Neural cell (in vitro differentiated cells): ENCODE measurements at regions not wholly inside any gene's neighbourhood (a gene's known extent, or its start where the extent isn't known, plus 50 kb on each side); places are given as distances from the start of the nearest gene placed in this dataset.
"Not testable (repeated sequence)": the region's sequence is repeated elsewhere in the genome, so short reads cannot be mapped to it uniquely, and the experiment has no call there.

Experiments
- EZH2 ChIP-seq: fragments of 200-600, 300-800 bp; shearing (Covaris generic), sonication (generic); IDR thresholded peaks from 2 replicates; pipeline ENCODE4 v1.6.1; 2014; ENCODE audit warnings: antibody characterized with exemption, low read length, borderline replicate concordance, mild to moderate bottlenecking; ENCODE audit not compliant: insufficient read depth, poor library complexity, severe bottlenecking
- TF ChIP-seq, protein P1 (sequence below): fragments of 450-650 bp; IDR thresholded peaks from 2 replicates; pipeline ENCODE4 v1.5.1; 2014; ENCODE audit warnings: antibody characterized with exemption, mild to moderate bottlenecking, moderate library complexity; ENCODE audit not compliant: poor library complexity, severe bottlenecking
- TF ChIP-seq, protein P2 (sequence below): IDR thresholded peaks from 2 replicates; pipeline ENCODE4 v1.6.1; 2012; ENCODE audit warnings: borderline replicate concordance

DNA sequence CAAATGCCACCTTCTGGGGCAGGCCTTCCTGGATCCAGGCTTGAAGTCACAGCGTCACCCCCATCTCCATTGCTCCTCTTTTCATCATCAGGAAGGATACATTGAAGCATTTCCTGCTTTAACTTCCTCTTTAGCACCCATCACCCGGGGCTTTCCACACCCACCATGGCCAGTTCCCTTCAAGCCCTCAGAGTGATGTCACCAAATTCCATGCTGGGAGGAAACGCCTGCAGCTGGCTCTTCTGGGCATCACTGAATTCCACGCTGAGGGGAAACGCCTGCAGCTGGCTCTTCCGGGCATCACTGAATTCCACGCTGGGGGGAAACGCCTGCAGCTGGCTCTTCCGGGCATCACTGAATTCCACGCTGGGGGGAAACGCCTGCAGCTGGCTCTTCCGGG is 354.6 kb downstream of the SMOC2 start:
- TF ChIP-seq, protein P1, sequence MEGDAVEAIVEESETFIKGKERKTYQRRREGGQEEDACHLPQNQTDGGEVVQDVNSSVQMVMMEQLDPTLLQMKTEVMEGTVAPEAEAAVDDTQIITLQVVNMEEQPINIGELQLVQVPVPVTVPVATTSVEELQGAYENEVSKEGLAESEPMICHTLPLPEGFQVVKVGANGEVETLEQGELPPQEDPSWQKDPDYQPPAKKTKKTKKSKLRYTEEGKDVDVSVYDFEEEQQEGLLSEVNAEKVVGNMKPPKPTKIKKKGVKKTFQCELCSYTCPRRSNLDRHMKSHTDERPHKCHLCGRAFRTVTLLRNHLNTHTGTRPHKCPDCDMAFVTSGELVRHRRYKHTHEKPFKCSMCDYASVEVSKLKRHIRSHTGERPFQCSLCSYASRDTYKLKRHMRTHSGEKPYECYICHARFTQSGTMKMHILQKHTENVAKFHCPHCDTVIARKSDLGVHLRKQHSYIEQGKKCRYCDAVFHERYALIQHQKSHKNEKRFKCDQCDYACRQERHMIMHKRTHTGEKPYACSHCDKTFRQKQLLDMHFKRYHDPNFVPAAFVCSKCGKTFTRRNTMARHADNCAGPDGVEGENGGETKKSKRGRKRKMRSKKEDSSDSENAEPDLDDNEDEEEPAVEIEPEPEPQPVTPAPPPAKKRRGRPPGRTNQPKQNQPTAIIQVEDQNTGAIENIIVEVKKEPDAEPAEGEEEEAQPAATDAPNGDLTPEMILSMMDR = not testable (repeated sequence)
- TF ChIP-seq, protein P2, sequence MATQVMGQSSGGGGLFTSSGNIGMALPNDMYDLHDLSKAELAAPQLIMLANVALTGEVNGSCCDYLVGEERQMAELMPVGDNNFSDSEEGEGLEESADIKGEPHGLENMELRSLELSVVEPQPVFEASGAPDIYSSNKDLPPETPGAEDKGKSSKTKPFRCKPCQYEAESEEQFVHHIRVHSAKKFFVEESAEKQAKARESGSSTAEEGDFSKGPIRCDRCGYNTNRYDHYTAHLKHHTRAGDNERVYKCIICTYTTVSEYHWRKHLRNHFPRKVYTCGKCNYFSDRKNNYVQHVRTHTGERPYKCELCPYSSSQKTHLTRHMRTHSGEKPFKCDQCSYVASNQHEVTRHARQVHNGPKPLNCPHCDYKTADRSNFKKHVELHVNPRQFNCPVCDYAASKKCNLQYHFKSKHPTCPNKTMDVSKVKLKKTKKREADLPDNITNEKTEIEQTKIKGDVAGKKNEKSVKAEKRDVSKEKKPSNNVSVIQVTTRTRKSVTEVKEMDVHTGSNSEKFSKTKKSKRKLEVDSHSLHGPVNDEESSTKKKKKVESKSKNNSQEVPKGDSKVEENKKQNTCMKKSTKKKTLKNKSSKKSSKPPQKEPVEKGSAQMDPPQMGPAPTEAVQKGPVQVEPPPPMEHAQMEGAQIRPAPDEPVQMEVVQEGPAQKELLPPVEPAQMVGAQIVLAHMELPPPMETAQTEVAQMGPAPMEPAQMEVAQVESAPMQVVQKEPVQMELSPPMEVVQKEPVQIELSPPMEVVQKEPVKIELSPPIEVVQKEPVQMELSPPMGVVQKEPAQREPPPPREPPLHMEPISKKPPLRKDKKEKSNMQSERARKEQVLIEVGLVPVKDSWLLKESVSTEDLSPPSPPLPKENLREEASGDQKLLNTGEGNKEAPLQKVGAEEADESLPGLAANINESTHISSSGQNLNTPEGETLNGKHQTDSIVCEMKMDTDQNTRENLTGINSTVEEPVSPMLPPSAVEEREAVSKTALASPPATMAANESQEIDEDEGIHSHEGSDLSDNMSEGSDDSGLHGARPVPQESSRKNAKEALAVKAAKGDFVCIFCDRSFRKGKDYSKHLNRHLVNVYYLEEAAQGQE = not testable (repeated sequence)
- not testable (repeated sequence) for TF ChIP-seq EZH2
